Karpas-422 (cell line): ENCODE measurements at regions not wholly inside any gene's neighbourhood (a gene's known extent, or its start where the extent isn't known, plus 50 kb on each side); places are given as distances from the start of the nearest gene placed in this dataset.

Experiments
- DNase-seq: peaks from one replicate; pipeline ENCODE4 v3.0.0-alpha.2; 2015
- H2AFZ ChIP-seq: fragments of 200-600 bp; sonication (generic); 2 replicates; pipeline ENCODE4 v1.6.1; 2014; ENCODE audit warnings: antibody characterized with exemption, low read length, mixed read lengths
- H3K27ac ChIP-seq: fragments of 200-600 bp; sonication (generic); 2 replicates; pipeline ENCODE4 v1.5.1; 2014; ENCODE audit warnings: mild to moderate bottlenecking, low read length, moderate library complexity
- H3K27me3 ChIP-seq: fragments of 200-600 bp; sonication (generic); 2 replicates; pipeline ENCODE4 v1.6.1; 2014; ENCODE audit warnings: low read length, mixed read lengths
- H3K36me3 ChIP-seq: fragments of 200-600 bp; sonication (generic); 2 replicates; pipeline ENCODE4 v1.6.1; 2014; ENCODE audit warnings: low read length, mixed read lengths; ENCODE audit not compliant: insufficient read depth
- H3K4me1 ChIP-seq: fragments of 200-600 bp; sonication (generic); 2 replicates; pipeline ENCODE4 v1.6.1; 2014; ENCODE audit warnings: mild to moderate bottlenecking, low read length, mixed read lengths
- H3K4me2 ChIP-seq: fragments of 200-600 bp; sonication (generic); 2 replicates; pipeline ENCODE4 v1.6.1; 2014; ENCODE audit warnings: low read length, low read depth, mild to moderate bottlenecking; ENCODE audit not compliant: poor library complexity, severe bottlenecking
- H3K4me3 ChIP-seq: fragments of 200-600 bp; sonication (generic); 2 replicates; pipeline ENCODE4 v1.5.1; 2014; ENCODE audit warnings: mild to moderate bottlenecking, antibody characterized with exemption, low read length, mixed read lengths
- H3K79me2 ChIP-seq: fragments of 200-600 bp; sonication (generic); 2 replicates; pipeline ENCODE4 v1.6.1; 2014; ENCODE audit warnings: mild to moderate bottlenecking, low read length, mixed read lengths
- H3K9ac ChIP-seq: fragments of 200-600 bp; sonication (generic); 2 replicates; pipeline ENCODE4 v1.6.0; 2014; ENCODE audit warnings: low read length
- H3K9me2 ChIP-seq: fragments of 200-600 bp; sonication (generic), shearing (Covaris generic); replicated peaks from 2 replicates; pipeline ENCODE4 v1.6.0; 2014; ENCODE audit warnings: mild to moderate bottlenecking, low read length, moderate library complexity; ENCODE audit not compliant: insufficient read depth
- H3K9me3 ChIP-seq: fragments of 300-700, 200-600 bp; sonication (generic); 2 replicates; pipeline ENCODE4 v1.6.1; 2014; ENCODE audit warnings: low read length, mixed read lengths
- H4K20me1 ChIP-seq: fragments of 200-600 bp; sonication (generic); 2 replicates; pipeline ENCODE4 v1.6.1; 2014; ENCODE audit warnings: mild to moderate bottlenecking, antibody characterized with exemption, low read length, low read depth; ENCODE audit not compliant: insufficient read depth

- Histone ChIP-seq H3K9ac (no peak overlapping the region), H4K20me1 (no peaks in the 10 kb centered on the region), H3K9me2 (no peaks in the 10 kb centered on the region), H3K4me2 (no peak overlapping the region), H2AFZ (no peak overlapping the region), H3K79me2 (no peaks in the 10 kb centered on the region), H3K4me3 (no peak overlapping the region), H3K27me3 (no peaks in the 10 kb centered on the region), H3K4me1 (no peaks in the 10 kb centered on the region), H3K9me3 (no peaks in the 10 kb centered on the region), H3K27ac (no peak overlapping the region), H3K36me3 (no peaks in the 10 kb centered on the region)
- no peak for DNase-seq
These were observed 59.0 kb upstream of the C1QTNF7 start for GRCh38 chr4:15368856-15369255.

- Histone ChIP-seq H3K4me1 (no peaks in the 10 kb centered on the region), H2AFZ (no peak overlapping the region), H3K9me3 (no peaks in the 10 kb centered on the region), H3K79me2 (no peaks in the 10 kb centered on the region), H3K36me3 (no peaks in the 10 kb centered on the region), H3K27me3 (no peaks in the 10 kb centered on the region), H3K4me3 (no peak overlapping the region), H3K9ac (no peak overlapping the region), H3K9me2 (no peaks in the 10 kb centered on the region), H4K20me1 (no peaks in the 10 kb centered on the region), H3K4me2 (no peak overlapping the region), H3K27ac (no peak overlapping the region)
- DNase-seq, result no peak
These were observed 57.5 kb upstream of the C1QTNF7 start for GRCh38 chr4:15370296-15370695.

GRCh38 chr4:15373363-15373762 is 54.5 kb upstream of the C1QTNF7 start:
- no peaks in the 10 kb centered on the region for H3K9me2 ChIP-seq
- no peaks in the 10 kb centered on the region for H3K9me3 ChIP-seq
- no peak overlapping the region for H3K4me3 ChIP-seq
- H3K4me1 ChIP-seq, result no peaks in the 10 kb centered on the region
- no peak overlapping the region for H2AFZ ChIP-seq
- H3K27me3 ChIP-seq, result no peaks in the 10 kb centered on the region
- H3K27ac ChIP-seq, result no peak overlapping the region
- H3K36me3 ChIP-seq, result no peaks in the 10 kb centered on the region
- no peaks in the 10 kb centered on the region for H3K79me2 ChIP-seq
- no peak for DNase-seq
- H4K20me1 ChIP-seq, result no peaks in the 10 kb centered on the region
- no peak overlapping the region for H3K4me2 ChIP-seq
- H3K9ac ChIP-seq, result no peak overlapping the region

GRCh38 chr4:15374656-15375055 is 53.2 kb upstream of the C1QTNF7 start:
- H3K9ac ChIP-seq, result no peak overlapping the region
- H3K9me2 ChIP-seq, result no peaks in the 10 kb centered on the region
- no peak overlapping the region for H2AFZ ChIP-seq

GRCh38 chr4:15375667-15376066 is 52.2 kb upstream of the C1QTNF7 start:
- no peak overlapping the region for H3K4me2 ChIP-seq
- no peaks in the 10 kb centered on the region for H3K9me2 ChIP-seq
- no peak overlapping the region for H3K4me3 ChIP-seq
- no peaks in the 10 kb centered on the region for H3K27me3 ChIP-seq
- H4K20me1 ChIP-seq, result no peaks in the 10 kb centered on the region
- H3K9ac ChIP-seq, result no peak overlapping the region
- no peak overlapping the region for H2AFZ ChIP-seq
- H3K9me3 ChIP-seq, result no peaks in the 10 kb centered on the region
- no peaks in the 10 kb centered on the region for H3K79me2 ChIP-seq
- no peaks in the 10 kb centered on the region for H3K4me1 ChIP-seq
- no peaks in the 10 kb centered on the region for H3K36me3 ChIP-seq
- no peak for DNase-seq
- no peak overlapping the region for H3K27ac ChIP-seq

More at GRCh38 chr4:15374656-15375055, 53.2 kb upstream of the C1QTNF7 start:
- Histone ChIP-seq H3K79me2 (no peaks in the 10 kb centered on the region), H3K4me1 (no peaks in the 10 kb centered on the region), H4K20me1 (no peaks in the 10 kb centered on the region), H3K9me3 (no peaks in the 10 kb centered on the region), H3K27ac (no peak overlapping the region), H3K4me3 (no peak overlapping the region), H3K36me3 (no peaks in the 10 kb centered on the region), H3K4me2 (no peak overlapping the region), H3K27me3 (no peaks in the 10 kb centered on the region)
- no peak for DNase-seq

- Histone ChIP-seq H3K4me3 (no peak overlapping the region), H3K4me1 (no peaks in the 10 kb centered on the region), H3K36me3 (no peaks in the 10 kb centered on the region), H3K27ac (no peak overlapping the region), H3K9me2 (no peaks in the 10 kb centered on the region), H2AFZ (no peak overlapping the region), H4K20me1 (no peaks in the 10 kb centered on the region), H3K9ac (no peak overlapping the region), H3K4me2 (no peak overlapping the region), H3K9me3 (no peaks in the 10 kb centered on the region), H3K79me2 (no peaks in the 10 kb centered on the region), H3K27me3 (no peaks in the 10 kb centered on the region)
- no peak for DNase-seq
These were observed 51.7 kb upstream of the C1QTNF7 start for GRCh38 chr4:15376145-15376544.

- H2AFZ ChIP-seq, result no peak overlapping the region
These were observed 51.2 kb upstream of the C1QTNF7 start for GRCh38 chr4:15376594-15376993.

More at GRCh38 chr4:15376594-15376993, 51.2 kb upstream of the C1QTNF7 start:
- no peak for DNase-seq
- Histone ChIP-seq H4K20me1 (no peaks in the 10 kb centered on the region), H3K27me3 (no peaks in the 10 kb centered on the region), H3K9me2 (no peaks in the 10 kb centered on the region), H3K9ac (no peak overlapping the region), H3K4me2 (no peak overlapping the region), H3K4me1 (no peaks in the 10 kb centered on the region), H3K9me3 (no peaks in the 10 kb centered on the region), H3K4me3 (no peak overlapping the region), H3K79me2 (no peaks in the 10 kb centered on the region), H3K36me3 (no peaks in the 10 kb centered on the region), H3K27ac (no peak overlapping the region)
